SK-N-SH (cell line): ENCODE measurements at regions not wholly inside any gene's neighbourhood (a gene's known extent, or its start where the extent isn't known, plus 50 kb on each side); places are given as distances from the start of the nearest gene placed in this dataset.

Source experiments
- CTCF ChIA-PET: fragments of 300-600, 350-600 bp; formaldehyde crosslinking; extraction: SDS; loops from one replicate; lab custom pipeline; 2021; lab: Yijun Ruan, JAX
- POLR2A ChIA-PET: fragments of 350-600 bp; sonication (Branson Sonifier 250); formaldehyde crosslinking; extraction: SDS; loops from one replicate; lab custom pipeline; 2020; ENCODE audit warnings: antibody characterized with exemption, inconsistent platforms; lab: Yijun Ruan, JAX
- DNase-seq: peaks from one replicate; pipeline ENCODE4 v3.0.0; 2012
- H2AFZ ChIP-seq: fragments of 200-600 bp; sonication (generic); 2 replicates; pipeline ENCODE4 v1.8.1; 2016; ENCODE audit warnings: antibody characterized with exemption, mild to moderate bottlenecking, low read depth
- H3F3A ChIP-seq: fragments of 200-600 bp; sonication (generic); replicated peaks from 2 replicates; pipeline ENCODE3; 2016; ENCODE audit warnings: antibody characterized with exemption, mild to moderate bottlenecking; ENCODE audit not compliant: insufficient read depth
- H3K27ac ChIP-seq, 2 experiments: fragments of 200-500 bp in 1 of 2; fragments of 200-600 bp in 1 of 2; sonication (Bioruptor generic) in 1 of 2; sonication (generic), shearing (Covaris generic) in 1 of 2; 2 replicates each; pipeline versions ENCODE4 v1.5.1 to v1.6.1; 2014 to 2016; ENCODE audit warnings: low read depth in 2 of 2, inconsistent platforms in 1 of 2, low read length in 1 of 2, mild to moderate bottlenecking in 1 of 2, mixed read lengths in 1 of 2
- H3K27me3 ChIP-seq: fragments of 200-600 bp; sonication (generic), shearing (Covaris generic); 2 replicates; pipeline ENCODE4 v1.6.1; 2016; ENCODE audit warnings: mixed run types; ENCODE audit not compliant: insufficient read depth
- H3K36me3 ChIP-seq, 2 experiments: fragments of 200-500 bp in 1 of 2; fragments of 200-600 bp in 1 of 2; sonication (Bioruptor generic) in 1 of 2; sonication (generic) in 1 of 2; replicated peaks in 1 of 2; 2 replicates each; pipeline versions ENCODE3 to v1.5.1; 2014 to 2016; ENCODE audit warnings: low read length in 1 of 2, mild to moderate bottlenecking in 1 of 2; ENCODE audit not compliant: insufficient read depth in 2 of 2, control insufficient read depth in 1 of 2
- H3K4me1 ChIP-seq, 2 experiments: fragments of 200-500 bp in 1 of 2; fragments of 200-600 bp in 1 of 2; sonication (Bioruptor generic) in 1 of 2; sonication (generic), shearing (Covaris generic) in 1 of 2; 2 replicates each; pipeline versions ENCODE4 v1.5.1 to v1.6.1; 2014 to 2016; ENCODE audit warnings: low read depth in 1 of 2, low read length in 1 of 2, mixed run types in 1 of 2; ENCODE audit not compliant: insufficient read depth in 2 of 2, control insufficient read depth in 1 of 2
- H3K4me2 ChIP-seq: fragments of 200-600 bp; sonication (generic), shearing (Covaris generic); 2 replicates; pipeline ENCODE4 v1.6.1; 2017; ENCODE audit warnings: mixed run types
- H3K4me3 ChIP-seq, 2 experiments: fragments of 200-500 bp in 1 of 2; fragments of 200-600 bp in 1 of 2; sonication (Bioruptor generic) in 1 of 2; sonication (generic), shearing (Covaris generic) in 1 of 2; 2 replicates each; pipeline versions ENCODE4 v1.5.1 to v1.8.1; 2014 to 2016; ENCODE audit warnings: low read depth in 2 of 2, inconsistent platforms in 1 of 2, low read length in 1 of 2, mild to moderate bottlenecking in 1 of 2, mixed read lengths in 1 of 2, moderate library complexity in 1 of 2
- H3K79me2 ChIP-seq: fragments of 200-600 bp; sonication (generic); 2 replicates; pipeline ENCODE4 v1.8.1; 2017; ENCODE audit warnings: mild to moderate bottlenecking; ENCODE audit not compliant: insufficient read depth
- H3K9ac ChIP-seq: fragments of 200-600 bp; sonication (generic); 2 replicates; pipeline ENCODE4 v1.6.1; 2017; ENCODE audit warnings: mixed run types
- H3K9me2 ChIP-seq: fragments of 200-600 bp; sonication (generic); 2 replicates; pipeline ENCODE4 v1.6.1; 2017; ENCODE audit warnings: mixed run types
- H3K9me3 ChIP-seq: fragments of 200-600 bp; sonication (generic); 2 replicates; pipeline ENCODE4 v1.6.1; 2017; ENCODE audit warnings: mixed run types, mild to moderate bottlenecking, moderate library complexity
- H4K20me1 ChIP-seq: fragments of 200-600 bp; sonication (generic); 2 replicates; pipeline ENCODE4 v1.6.1; 2017; ENCODE audit warnings: mild to moderate bottlenecking, mixed run types; ENCODE audit not compliant: insufficient read depth
- CHD2 ChIP-seq: fragments of 150-350 bp; IDR thresholded peaks from 2 replicates; pipeline ENCODE4 v1.6.1; 2018; ENCODE audit warnings: low read length; ENCODE audit not compliant: partially characterized antibody
- EP300 ChIP-seq, 2 experiments: IDR thresholded peaks; 2 replicates each; pipeline versions ENCODE4 v1.4.0 to v1.6.1; 2012; ENCODE audit warnings: borderline replicate concordance in 1 of 2, low read depth in 1 of 2, low read length in 1 of 2
- FOXJ3 ChIP-seq: sonication (generic); formaldehyde crosslinking; IDR thresholded peaks from 2 replicates; pipeline ENCODE4 v1.5.1; 2020; ENCODE audit warnings: mild to moderate bottlenecking, missing genetic modification reagents
- FOXM1 ChIP-seq: IDR thresholded peaks from 2 replicates; pipeline ENCODE4 v1.4.0; 2012; ENCODE audit warnings: low read depth, mild to moderate bottlenecking
- GATA2 ChIP-seq: sonication (generic); formaldehyde crosslinking; IDR thresholded peaks from 2 replicates; pipeline ENCODE4 v1.5.0; 2020; ENCODE audit warnings: mild to moderate bottlenecking, missing genetic modification reagents
- MXI1 ChIP-seq: IDR thresholded peaks from 2 replicates; pipeline ENCODE4 v1.6.1; 2012; ENCODE audit warnings: mild to moderate bottlenecking, low read depth, low read length, improper control_type of control experiment
- NRF1 ChIP-seq: IDR thresholded peaks from 2 replicates; pipeline ENCODE4 v1.6.1; 2012; ENCODE audit warnings: low read depth, mild to moderate bottlenecking, low read length
- RCOR1 ChIP-seq: fragments of 150-350 bp; IDR thresholded peaks from 2 replicates; pipeline ENCODE4 v1.6.1; 2017; ENCODE audit warnings: antibody characterized with exemption, low read length
- SIN3A ChIP-seq: IDR thresholded peaks from 2 replicates; pipeline ENCODE4 v1.6.1; 2012; ENCODE audit warnings: low read depth, mild to moderate bottlenecking, low read length, moderate library complexity, borderline replicate concordance
- SMC3 ChIP-seq: IDR thresholded peaks from 2 replicates; pipeline ENCODE4 v1.6.1; 2012; ENCODE audit warnings: low read depth, low read length, improper control_type of control experiment
- TAF1 ChIP-seq: IDR thresholded peaks from 2 replicates; pipeline ENCODE4 v1.6.1; 2012; ENCODE audit warnings: low read depth, mild to moderate bottlenecking, low read length, moderate library complexity, borderline replicate concordance
- TCF12 ChIP-seq: IDR thresholded peaks from 2 replicates; pipeline ENCODE4 v1.4.0; 2012
- YY1 ChIP-seq: IDR thresholded peaks from 2 replicates; pipeline ENCODE4 v1.4.0; 2012; ENCODE audit warnings: low read depth, mild to moderate bottlenecking
- WGBS: methylation state at CpG from one replicate; pipeline ENCODE4 v1.1.6; 2017; ENCODE audit warnings: low lambda C conversion rate; 5-methylcytosine and 5-hydroxymethylcytosine counted together
- TF ChIP-seq, protein P1 (sequence below): fragments of 150-350 bp; IDR thresholded peaks from 2 replicates; pipeline ENCODE4 v1.6.1; 2017; ENCODE audit warnings: antibody characterized with exemption, low read length, low read depth, borderline replicate concordance
- TF ChIP-seq, protein P2 (sequence below): IDR thresholded peaks from 2 replicates; pipeline ENCODE4; 2012
- TF ChIP-seq, protein P3 (sequence below): IDR thresholded peaks from 2 replicates; pipeline ENCODE4 v1.6.1; 2012; ENCODE audit warnings: mild to moderate bottlenecking, low read depth, low read length, moderate library complexity
- TF ChIP-seq, protein P4 (sequence below): IDR thresholded peaks from 2 replicates; pipeline ENCODE4 v1.4.0; 2012; ENCODE audit warnings: low read depth, borderline replicate concordance

DNA sequence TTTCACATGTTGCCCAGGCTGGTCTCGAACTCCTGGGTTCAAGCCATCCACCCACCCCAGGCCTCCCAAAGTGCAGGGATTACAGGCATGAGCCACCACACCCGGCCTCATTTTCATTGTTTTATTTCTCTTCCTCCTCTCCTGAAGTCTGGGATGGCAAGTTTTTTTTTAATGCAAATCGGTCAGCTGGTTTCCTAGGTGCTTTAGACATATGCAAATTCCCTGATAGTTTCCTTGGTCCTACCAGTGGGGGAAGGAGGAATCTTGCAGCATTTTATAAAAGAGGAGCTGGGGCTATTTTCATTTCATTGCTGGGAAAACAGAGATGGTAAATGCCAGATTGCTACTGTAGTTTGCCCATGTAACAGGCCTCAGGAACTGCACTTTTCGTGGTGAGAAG, 179.4 kb downstream of the ACTL7B start:
- ChIA-PET POLR2A (no interaction called here), CTCF (no interaction called here)
- no peaks in the 10 kb centered on the region for H3K36me3 ChIP-seq
- H2AFZ ChIP-seq: no peak overlapping the region
- H3K9me2 ChIP-seq: no peaks in the 10 kb centered on the region
- H3K4me1 ChIP-seq: no peaks in the 10 kb centered on the region
- H3K4me3 ChIP-seq: no peak overlapping the region
- peaks cover 7% of the 10 kb centered on the region; the same call in 1 of the 2 replicates for H3K27me3 ChIP-seq
- TF ChIP-seq NRF1 (no peak), EP300 (IDR thresholded peaks at IDR 0.05; ENCODE audit: borderline replicate concordance in 1 of 2, low read depth in 1 of 2, low read length in 1 of 2) (no peak), SMC3 (no peak), TAF1 (no peak)
- TF ChIP-seq, protein P1, sequence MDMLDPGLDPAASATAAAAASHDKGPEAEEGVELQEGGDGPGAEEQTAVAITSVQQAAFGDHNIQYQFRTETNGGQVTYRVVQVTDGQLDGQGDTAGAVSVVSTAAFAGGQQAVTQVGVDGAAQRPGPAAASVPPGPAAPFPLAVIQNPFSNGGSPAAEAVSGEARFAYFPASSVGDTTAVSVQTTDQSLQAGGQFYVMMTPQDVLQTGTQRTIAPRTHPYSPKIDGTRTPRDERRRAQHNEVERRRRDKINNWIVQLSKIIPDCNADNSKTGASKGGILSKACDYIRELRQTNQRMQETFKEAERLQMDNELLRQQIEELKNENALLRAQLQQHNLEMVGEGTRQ: no peak
- TF ChIP-seq, protein P2, sequence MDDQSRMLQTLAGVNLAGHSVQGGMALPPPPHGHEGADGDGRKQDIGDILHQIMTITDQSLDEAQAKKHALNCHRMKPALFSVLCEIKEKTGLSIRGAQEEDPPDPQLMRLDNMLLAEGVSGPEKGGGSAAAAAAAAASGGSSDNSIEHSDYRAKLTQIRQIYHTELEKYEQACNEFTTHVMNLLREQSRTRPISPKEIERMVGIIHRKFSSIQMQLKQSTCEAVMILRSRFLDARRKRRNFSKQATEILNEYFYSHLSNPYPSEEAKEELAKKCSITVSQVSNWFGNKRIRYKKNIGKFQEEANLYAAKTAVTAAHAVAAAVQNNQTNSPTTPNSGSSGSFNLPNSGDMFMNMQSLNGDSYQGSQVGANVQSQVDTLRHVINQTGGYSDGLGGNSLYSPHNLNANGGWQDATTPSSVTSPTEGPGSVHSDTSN: no peak
- no peak overlapping the region for H3K27ac ChIP-seq
- H3K9ac ChIP-seq: no peak overlapping the region
- H3K9me3 ChIP-seq: no peaks in the 10 kb centered on the region
- H4K20me1 ChIP-seq: no peaks in the 10 kb centered on the region
- H3F3A ChIP-seq: no peaks in the 10 kb centered on the region
- WGBS: 2% methylated on average over 4 of the region's 4 CpGs
- no peak overlapping the region for H3K4me2 ChIP-seq
- no peak for DNase-seq
- no peaks in the 10 kb centered on the region for H3K79me2 ChIP-seq

DNA sequence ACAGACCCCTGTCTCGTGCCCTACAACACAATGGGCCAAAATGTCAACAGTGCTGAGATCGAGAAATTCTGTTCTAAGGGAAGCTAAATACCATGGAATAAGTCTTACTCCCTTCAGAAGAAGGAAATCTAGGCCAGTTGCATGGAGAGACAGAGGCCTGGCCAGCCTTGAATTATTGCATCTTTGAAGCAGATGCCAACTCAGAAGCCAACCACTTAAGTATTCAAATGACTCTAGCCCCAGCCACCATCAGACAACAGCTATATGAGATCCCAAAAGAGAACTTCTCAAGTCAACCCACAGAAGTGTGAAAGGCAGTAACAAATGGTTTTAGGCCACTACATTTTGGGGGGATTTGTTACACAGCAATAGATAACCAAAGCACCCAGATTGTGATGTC, 180.1 kb downstream of the ACTL7B start:
- no peak for DNase-seq
- Histone ChIP-seq H3K27ac (no peak overlapping the region), H3K36me3 (no peaks in the 10 kb centered on the region), H2AFZ (no peak overlapping the region), H3K4me3 (no peak overlapping the region), H3K27me3 (peaks cover 7% of the 10 kb centered on the region; the same call in 1 of the 2 replicates), H3K4me2 (no peak overlapping the region), H3K9ac (no peak overlapping the region), H3K79me2 (no peaks in the 10 kb centered on the region), H3F3A (no peaks in the 10 kb centered on the region), H3K4me1 (no peaks in the 10 kb centered on the region), H3K9me3 (no peaks in the 10 kb centered on the region), H3K9me2 (no peaks in the 10 kb centered on the region), H4K20me1 (no peaks in the 10 kb centered on the region)
- ChIA-PET CTCF (no interaction called here), POLR2A (no interaction called here)
- WGBS: 0% methylated on average over 2 of the region's 2 CpGs
- TF ChIP-seq SMC3 (no peak), GATA2 (CRISPR knock-in tag) (no peak), NRF1 (no peak), CHD2 (no peak), TAF1 (no peak), FOXM1 (no peak), FOXJ3 (CRISPR knock-in tag) (no peak), MXI1 (no peak), TCF12 (no peak), YY1 (no peak), RCOR1 (no peak), EP300 (IDR thresholded peaks at IDR 0.05; ENCODE audit: borderline replicate concordance in 1 of 2, low read depth in 1 of 2, low read length in 1 of 2) (no peak), SIN3A (no peak)
- TF ChIP-seq, protein P3, sequence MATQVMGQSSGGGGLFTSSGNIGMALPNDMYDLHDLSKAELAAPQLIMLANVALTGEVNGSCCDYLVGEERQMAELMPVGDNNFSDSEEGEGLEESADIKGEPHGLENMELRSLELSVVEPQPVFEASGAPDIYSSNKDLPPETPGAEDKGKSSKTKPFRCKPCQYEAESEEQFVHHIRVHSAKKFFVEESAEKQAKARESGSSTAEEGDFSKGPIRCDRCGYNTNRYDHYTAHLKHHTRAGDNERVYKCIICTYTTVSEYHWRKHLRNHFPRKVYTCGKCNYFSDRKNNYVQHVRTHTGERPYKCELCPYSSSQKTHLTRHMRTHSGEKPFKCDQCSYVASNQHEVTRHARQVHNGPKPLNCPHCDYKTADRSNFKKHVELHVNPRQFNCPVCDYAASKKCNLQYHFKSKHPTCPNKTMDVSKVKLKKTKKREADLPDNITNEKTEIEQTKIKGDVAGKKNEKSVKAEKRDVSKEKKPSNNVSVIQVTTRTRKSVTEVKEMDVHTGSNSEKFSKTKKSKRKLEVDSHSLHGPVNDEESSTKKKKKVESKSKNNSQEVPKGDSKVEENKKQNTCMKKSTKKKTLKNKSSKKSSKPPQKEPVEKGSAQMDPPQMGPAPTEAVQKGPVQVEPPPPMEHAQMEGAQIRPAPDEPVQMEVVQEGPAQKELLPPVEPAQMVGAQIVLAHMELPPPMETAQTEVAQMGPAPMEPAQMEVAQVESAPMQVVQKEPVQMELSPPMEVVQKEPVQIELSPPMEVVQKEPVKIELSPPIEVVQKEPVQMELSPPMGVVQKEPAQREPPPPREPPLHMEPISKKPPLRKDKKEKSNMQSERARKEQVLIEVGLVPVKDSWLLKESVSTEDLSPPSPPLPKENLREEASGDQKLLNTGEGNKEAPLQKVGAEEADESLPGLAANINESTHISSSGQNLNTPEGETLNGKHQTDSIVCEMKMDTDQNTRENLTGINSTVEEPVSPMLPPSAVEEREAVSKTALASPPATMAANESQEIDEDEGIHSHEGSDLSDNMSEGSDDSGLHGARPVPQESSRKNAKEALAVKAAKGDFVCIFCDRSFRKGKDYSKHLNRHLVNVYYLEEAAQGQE: no peak
- TF ChIP-seq, protein P2: no peak
- TF ChIP-seq, protein P1: no peak
- TF ChIP-seq, protein P4, sequence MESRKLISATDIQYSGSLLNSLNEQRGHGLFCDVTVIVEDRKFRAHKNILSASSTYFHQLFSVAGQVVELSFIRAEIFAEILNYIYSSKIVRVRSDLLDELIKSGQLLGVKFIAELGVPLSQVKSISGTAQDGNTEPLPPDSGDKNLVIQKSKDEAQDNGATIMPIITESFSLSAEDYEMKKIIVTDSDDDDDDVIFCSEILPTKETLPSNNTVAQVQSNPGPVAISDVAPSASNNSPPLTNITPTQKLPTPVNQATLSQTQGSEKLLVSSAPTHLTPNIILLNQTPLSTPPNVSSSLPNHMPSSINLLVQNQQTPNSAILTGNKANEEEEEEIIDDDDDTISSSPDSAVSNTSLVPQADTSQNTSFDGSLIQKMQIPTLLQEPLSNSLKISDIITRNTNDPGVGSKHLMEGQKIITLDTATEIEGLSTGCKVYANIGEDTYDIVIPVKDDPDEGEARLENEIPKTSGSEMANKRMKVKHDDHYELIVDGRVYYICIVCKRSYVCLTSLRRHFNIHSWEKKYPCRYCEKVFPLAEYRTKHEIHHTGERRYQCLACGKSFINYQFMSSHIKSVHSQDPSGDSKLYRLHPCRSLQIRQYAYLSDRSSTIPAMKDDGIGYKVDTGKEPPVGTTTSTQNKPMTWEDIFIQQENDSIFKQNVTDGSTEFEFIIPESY: no peak
